ENCODE measurements at regions not wholly inside any gene's neighbourhood (a gene's known extent, or its start where the extent isn't known, plus 50 kb on each side); places are given as distances from the start of the nearest gene placed in this dataset.

- TF ChIP-seq JUND (IDR thresholded peaks at IDR 0.05), result no peak
- TF ChIP-seq CTCF (IDR thresholded peaks at IDR 0.05), result no peak
- TF ChIP-seq NRF1 (IDR thresholded peaks at IDR 0.05; ENCODE audit: low read depth, low read length), result no peak
- TF ChIP-seq NFIC (IDR thresholded peaks at IDR 0.05; ENCODE audit: borderline replicate concordance), result no peak
Observed at GRCh38 chr11:70926543-70927201, 325.7 kb downstream of the SHANK2 start.

Measured in SK-N-SH (cell line).